ENCODE measurements at regions not wholly inside any gene's neighbourhood (a gene's known extent, or its start where the extent isn't known, plus 50 kb on each side); places are given as distances from the start of the nearest gene placed in this dataset.

DNA sequence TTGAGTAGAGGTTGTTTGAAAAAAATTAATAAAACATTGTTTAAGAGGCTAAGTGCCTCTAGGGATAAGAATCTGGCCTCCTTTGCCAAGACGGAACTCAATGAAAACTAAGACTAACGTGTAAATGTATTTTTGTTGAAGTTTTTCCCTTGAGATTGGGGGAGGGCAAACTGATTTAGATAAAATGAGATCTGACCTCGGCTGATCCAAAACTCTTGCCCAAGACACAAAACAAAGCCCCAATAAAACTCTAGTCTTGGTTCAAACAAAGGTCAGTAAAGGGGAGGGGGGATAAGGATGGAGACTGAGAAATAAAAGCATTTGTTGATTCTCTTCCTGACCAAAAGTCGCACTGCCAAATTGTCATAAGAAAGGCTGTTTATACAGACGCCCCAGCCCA is 134.8 kb upstream of the DPT start:
- no peak for DNase-seq
- WGBS, 3 donors = 15 to 23% (median 22%) methylated on average over 5 of the region's 5 CpGs
- Histone ChIP-seq H3K27me3 (no peaks in the 10 kb centered on the region), H3K27ac (no peak overlapping the region), H3K4me3 (no peak overlapping the region), H3K36me3 (no peaks in the 10 kb centered on the region), H3K9me3 (no peaks in the 10 kb centered on the region), H3K4me1 (ENCODE audit: insufficient read depth) (no peaks in the 10 kb centered on the region)
- TF ChIP-seq EP300 (IDR thresholded peaks at IDR 0.05) (no peak), POLR2A (IDR thresholded peaks at IDR 0.05) (no peak), CTCF (IDR thresholded peaks at IDR 0.05) (no peak)
- intact Hi-C loops (cut with DNase I) = no loop called here

- intact Hi-C loops (cut with DNase I) = no loop called here
- no peaks in the 10 kb centered on the region for H3K4me1 ChIP-seq (ENCODE audit: insufficient read depth)
- H3K36me3 ChIP-seq = no peaks in the 10 kb centered on the region
- TF ChIP-seq EP300 (IDR thresholded peaks at IDR 0.05) = no peak
- no peak for TF ChIP-seq POLR2A (IDR thresholded peaks at IDR 0.05)
- no peak for TF ChIP-seq CTCF (IDR thresholded peaks at IDR 0.05)
- no peak overlapping the region for H3K27ac ChIP-seq
- no peaks in the 10 kb centered on the region for H3K9me3 ChIP-seq
- DNase-seq = no peak
- no peak overlapping the region for H3K4me3 ChIP-seq
- H3K27me3 ChIP-seq = no peaks in the 10 kb centered on the region
Measured at GRCh38 chr1:168864266-168864665, 135.3 kb upstream of the DPT start.

DNA sequence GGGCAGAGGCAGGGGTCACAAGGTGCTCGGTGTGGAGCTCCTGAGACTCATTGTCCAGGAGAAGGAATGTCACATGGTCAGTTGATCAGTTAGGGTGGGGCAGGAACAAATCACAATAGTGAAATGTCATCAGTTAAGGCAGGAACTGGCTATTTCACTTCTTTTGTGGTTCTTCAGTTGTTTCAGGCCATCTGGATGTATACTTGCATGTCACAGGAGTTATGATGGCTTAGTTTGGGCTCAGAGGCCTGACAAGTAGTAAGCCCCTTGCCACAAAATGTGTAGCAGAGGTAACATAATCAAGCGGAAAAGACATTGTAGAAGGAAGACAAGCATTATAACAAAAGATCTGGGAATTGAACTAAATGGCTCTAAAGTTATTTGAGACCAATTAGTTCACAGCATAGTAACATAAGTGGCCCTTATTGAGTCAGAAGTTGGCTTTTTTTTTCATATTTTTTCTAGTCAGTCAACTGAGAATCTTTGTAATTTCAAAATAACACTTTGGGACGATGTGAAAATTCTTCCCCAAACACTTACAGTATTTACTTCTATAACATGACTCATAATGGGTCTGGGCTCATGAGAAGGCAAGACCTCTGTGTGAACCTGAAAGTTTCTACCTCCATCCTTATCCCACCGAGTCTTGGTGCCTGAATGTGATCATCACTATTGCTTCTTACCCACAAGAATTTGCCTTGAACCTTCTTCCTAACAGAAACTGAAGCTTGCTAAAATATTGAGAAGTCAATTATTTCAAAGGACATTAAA is 137.0 kb upstream of the DPT start:
- H3K4me1 ChIP-seq (ENCODE audit: insufficient read depth) = no peaks in the 10 kb centered on the region
- no peaks in the 10 kb centered on the region for H3K36me3 ChIP-seq
- no peak overlapping the region for H3K27ac ChIP-seq
- no peak overlapping the region for H3K4me3 ChIP-seq
- TF ChIP-seq POLR2A (IDR thresholded peaks at IDR 0.05) = no peak
- no peak for TF ChIP-seq CTCF (IDR thresholded peaks at IDR 0.05)
- no peak for TF ChIP-seq EP300 (IDR thresholded peaks at IDR 0.05)
- DNase-seq = no peak
- intact Hi-C loops (cut with DNase I) = no loop called here
- 89 to 95% (median 92%) methylated on average over 4 of the region's 4 CpGs for WGBS, 3 donors
- H3K9me3 ChIP-seq = no peaks in the 10 kb centered on the region
- H3K27me3 ChIP-seq = no peaks in the 10 kb centered on the region

- DNase-seq = no peak
- H3K9me3 ChIP-seq = no peaks in the 10 kb centered on the region
- no peaks in the 10 kb centered on the region for H3K4me1 ChIP-seq (ENCODE audit: insufficient read depth)
- H3K27me3 ChIP-seq = no peaks in the 10 kb centered on the region
- intact Hi-C loops (cut with DNase I) = no loop called here
- no peak overlapping the region for H3K27ac ChIP-seq
- no peaks in the 10 kb centered on the region for H3K36me3 ChIP-seq
- 58 to 66% (median 63%) methylated on average over 4 of the region's 4 CpGs for WGBS, 3 donors
- no peak for TF ChIP-seq EP300 (IDR thresholded peaks at IDR 0.05)
- no peak for TF ChIP-seq POLR2A (IDR thresholded peaks at IDR 0.05)
- TF ChIP-seq CTCF (IDR thresholded peaks at IDR 0.05) = no peak
- no peak overlapping the region for H3K4me3 ChIP-seq
Measured at GRCh38 chr1:168867941-168868634, 139.1 kb upstream of the DPT start.

Data from ovary (tissue), 7 donors.